Kidney (tissue), 13 donors: ENCODE measurements at regions not wholly inside any gene's neighbourhood (a gene's known extent, or its start where the extent isn't known, plus 50 kb on each side); places are given as distances from the start of the nearest gene placed in this dataset.

Experiments used
- DNase-seq, 5 donors: peaks; one replicate each; pipeline ENCODE4 v3.0.0-alpha.2; 2013 to 2020
- FAIRE-seq: peaks from 2 replicates; lab custom pipeline; 2012; peaks lifted over from hg19 to GRCh38; lab: Jason Lieb, UNC
- H3K27ac ChIP-seq, 2 donors: one replicate each; pipeline ENCODE4 v1.7.0; 2013; ENCODE audit warnings: low read depth in 2 of 2, low read length in 2 of 2, inconsistent platforms in 1 of 2
- H3K27me3 ChIP-seq: one replicate; pipeline ENCODE4 v1.7.1; 2013; ENCODE audit warnings: low read length, inconsistent platforms; ENCODE audit not compliant: control insufficient read depth, insufficient read depth
- H3K36me3 ChIP-seq, 3 donors: one replicate each; pipeline versions ENCODE4 v1.7.0 to v1.7.1; 2013; ENCODE audit warnings: low read length in 3 of 3, control low read depth in 1 of 3, inconsistent platforms in 1 of 3; ENCODE audit not compliant: insufficient read depth in 3 of 3, control insufficient read depth in 2 of 3
- H3K4me1 ChIP-seq, 3 donors: one replicate each; pipeline versions ENCODE4 v1.7.0 to v1.7.1; 2013; ENCODE audit warnings: low read length in 3 of 3, inconsistent platforms in 1 of 3, low read depth in 1 of 3; ENCODE audit not compliant: control insufficient read depth in 2 of 3, insufficient read depth in 2 of 3
- H3K4me3 ChIP-seq, 3 donors: one replicate each; pipeline versions ENCODE4 v1.7.0 to v1.8.1; 2013; ENCODE audit warnings: low read length in 3 of 3, control low read depth in 1 of 3, inconsistent platforms in 1 of 3
- H3K9ac ChIP-seq, 3 donors: one replicate each; pipeline versions ENCODE4 v1.7.0 to v1.7.1; 2013; ENCODE audit warnings: low read length in 3 of 3, control low read depth in 1 of 3, inconsistent platforms in 1 of 3
- H3K9me3 ChIP-seq, 3 donors: one replicate each; pipeline versions ENCODE4 v1.7.0 to v1.7.1; 2013; ENCODE audit warnings: low read length in 3 of 3, control low read depth in 1 of 3, inconsistent platforms in 1 of 3; ENCODE audit not compliant: control insufficient read depth in 2 of 3, insufficient read depth in 1 of 3
- CTCF ChIP-seq: IDR thresholded peaks from 3 replicates; pipeline ENCODE4 v1.5.1; 2012; ENCODE audit warnings: mild to moderate bottlenecking, moderate library complexity, borderline replicate concordance; ENCODE audit not compliant: insufficient read depth; ENCODE audit errors: extremely low read depth
- intact Hi-C: fragments of 100-400 bp; cut with DNase I; formaldehyde crosslinking; loops from one replicate; pipeline ENCODE4 v1.11.1; 2022
- donor health status: control.
- donor health status: control.
- donor health status: control.
- donor health status: control.
- donor health status: control.
- donor health status: DM: yes; HTN: yes; CAD: no.
- donor health status: Normal renal cell carcinoma (clear cell type).

- no peaks in the 10 kb centered on the region for H3K9me3 ChIP-seq
- no peak for TF ChIP-seq CTCF
- H3K9ac ChIP-seq = no peak overlapping the region
- intact Hi-C loops = no loop called here
- no peak overlapping the region for H3K27ac ChIP-seq
- H3K4me1 ChIP-seq = no peaks in the 10 kb centered on the region
- no peak for DNase-seq
- H3K36me3 ChIP-seq = no peaks in the 10 kb centered on the region
- no peak overlapping the region for H3K4me3 ChIP-seq
- no peaks in the 10 kb centered on the region for H3K27me3 ChIP-seq
- no peak for FAIRE-seq
Measured at GRCh38 chr19:31125071-31125470, 224.2 kb downstream of the TSHZ3 start.

- FAIRE-seq (no peak), DNase-seq (no peak)
- intact Hi-C loops = no loop called here
- H3K4me1 ChIP-seq = no peaks in the 10 kb centered on the region
- no peaks in the 10 kb centered on the region for H3K36me3 ChIP-seq
- H3K9me3 ChIP-seq = no peaks in the 10 kb centered on the region
- no peak overlapping the region for H3K9ac ChIP-seq
- no peak for TF ChIP-seq CTCF
- no peak overlapping the region for H3K4me3 ChIP-seq
- no peaks in the 10 kb centered on the region for H3K27me3 ChIP-seq
- H3K27ac ChIP-seq = no peak overlapping the region
Measured at GRCh38 chr19:31121501-31121900, 227.7 kb downstream of the TSHZ3 start.

- Histone ChIP-seq H3K9me3 (no peaks in the 10 kb centered on the region), H3K27me3 (no peaks in the 10 kb centered on the region), H3K36me3 (no peaks in the 10 kb centered on the region), H3K9ac (no peak overlapping the region), H3K27ac (no peak overlapping the region), H3K4me1 (no peaks in the 10 kb centered on the region), H3K4me3 (no peak overlapping the region)
- TF ChIP-seq CTCF = no peak
- DNase-seq (no peak), FAIRE-seq (no peak)
- intact Hi-C loops = no loop called here
Measured at GRCh38 chr19:31120952-31121351, 228.3 kb downstream of the TSHZ3 start.
